GM18511 (cell line): ENCODE measurements at regions not wholly inside any gene's neighbourhood (a gene's known extent, or its start where the extent isn't known, plus 50 kb on each side); places are given as distances from the start of the nearest gene placed in this dataset.
"Not testable (repeated sequence)": the region's sequence is repeated elsewhere in the genome, so short reads cannot be mapped to it uniquely, and the experiment has no call there.

Experiments used
- ATAC-seq: cut with Tn5 transposase; IDR thresholded peaks from one replicate; pipeline ENCODE4 v1.9.1; 2021; ENCODE audit warnings: mild to moderate bottlenecking, moderate library complexity; ENCODE audit not compliant: unreplicated experiment

GRCh38 chr4:49226216-49226866 is 240.3 kb downstream of the CWH43 start:
- ATAC-seq = not testable (repeated sequence)

GRCh38 chr4:49227941-49228340 is 241.9 kb downstream of the CWH43 start:
- ATAC-seq = not testable (repeated sequence)

GRCh38 chr4:49229243-49229642 is 243.2 kb downstream of the CWH43 start:
- not testable (repeated sequence) for ATAC-seq

DNA sequence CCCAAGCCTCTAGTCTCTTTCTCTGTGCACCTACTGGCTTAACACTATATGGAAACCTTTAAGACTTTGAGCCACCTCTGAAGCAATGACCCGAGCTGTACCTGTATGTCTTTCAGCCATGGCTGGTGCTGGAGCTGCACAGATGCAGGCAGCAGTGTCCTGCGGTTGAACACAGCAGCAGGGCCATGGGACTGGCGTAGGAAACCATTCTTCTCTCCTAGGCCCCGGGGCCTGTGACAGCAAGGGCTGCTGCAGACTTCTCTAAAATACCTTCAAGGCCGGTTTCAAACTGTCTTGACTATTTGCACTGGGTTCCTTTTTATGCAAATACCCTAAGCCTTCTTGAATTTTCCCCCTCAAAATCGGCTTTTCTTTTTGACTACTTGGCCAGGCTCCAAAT is 243.6 kb downstream of the CWH43 start:
- not testable (repeated sequence) for ATAC-seq

GRCh38 chr4:49233346-49233745 is 247.3 kb downstream of the CWH43 start:
- ATAC-seq = not testable (repeated sequence)

GRCh38 chr4:49233749-49234148 is 247.7 kb downstream of the CWH43 start:
- ATAC-seq = not testable (repeated sequence)

DNA sequence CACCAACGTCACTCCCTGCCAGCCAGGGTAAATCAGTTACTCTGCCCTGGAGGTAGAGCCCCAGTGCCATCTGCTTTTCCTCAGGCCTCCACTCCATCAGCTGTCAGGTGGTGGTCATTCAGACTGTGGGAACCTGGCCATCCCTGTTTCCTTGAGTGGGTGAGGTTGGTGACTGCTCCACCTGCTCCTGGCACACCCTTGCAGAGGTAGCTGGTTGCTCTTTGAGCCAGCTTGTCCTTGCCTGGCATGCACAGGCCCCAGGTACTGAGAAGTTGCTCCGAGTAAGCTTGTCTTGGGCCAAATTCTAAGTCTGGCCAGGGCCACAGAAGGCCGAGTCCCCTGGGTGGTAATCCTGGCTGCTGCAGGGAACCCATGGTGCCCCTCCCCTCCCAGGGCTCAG is 248.3 kb downstream of the CWH43 start:
- ATAC-seq = not testable (repeated sequence)

GRCh38 chr4:49235413-49236160 is 249.5 kb downstream of the CWH43 start:
- not testable (repeated sequence) for ATAC-seq

DNA sequence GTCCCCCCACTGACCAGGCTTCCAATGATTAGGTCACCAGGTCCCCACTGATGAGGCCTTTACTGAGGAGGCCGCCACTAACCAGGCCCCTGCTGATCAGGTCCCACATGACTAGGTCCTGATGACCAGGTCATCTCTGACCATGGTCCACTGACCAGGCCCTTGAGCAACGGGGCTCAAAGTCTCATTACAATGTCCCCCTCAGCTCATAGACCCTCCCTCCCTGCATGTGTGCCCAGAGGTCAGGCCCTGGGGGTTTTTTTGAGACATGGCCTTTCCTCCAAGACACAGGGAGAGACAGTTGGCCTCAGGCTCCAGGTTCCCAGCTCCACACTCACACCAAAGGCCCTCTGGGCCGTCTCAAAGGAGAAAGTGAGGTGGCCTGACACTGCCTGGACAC is 250.4 kb downstream of the CWH43 start:
- not testable (repeated sequence) for ATAC-seq

GRCh38 chr4:49241295-49241694 is 255.2 kb downstream of the CWH43 start:
- not testable (repeated sequence) for ATAC-seq

- not testable (repeated sequence) for ATAC-seq
These were observed 276.7 kb downstream of the CWH43 start for GRCh38 chr4:49262786-49263185.

GRCh38 chr4:49270435-49270834 is 284.4 kb downstream of the CWH43 start:
- ATAC-seq = not testable (repeated sequence)

GRCh38 chr4:49270912-49271311 is 284.8 kb downstream of the CWH43 start:
- ATAC-seq = not testable (repeated sequence)

DNA sequence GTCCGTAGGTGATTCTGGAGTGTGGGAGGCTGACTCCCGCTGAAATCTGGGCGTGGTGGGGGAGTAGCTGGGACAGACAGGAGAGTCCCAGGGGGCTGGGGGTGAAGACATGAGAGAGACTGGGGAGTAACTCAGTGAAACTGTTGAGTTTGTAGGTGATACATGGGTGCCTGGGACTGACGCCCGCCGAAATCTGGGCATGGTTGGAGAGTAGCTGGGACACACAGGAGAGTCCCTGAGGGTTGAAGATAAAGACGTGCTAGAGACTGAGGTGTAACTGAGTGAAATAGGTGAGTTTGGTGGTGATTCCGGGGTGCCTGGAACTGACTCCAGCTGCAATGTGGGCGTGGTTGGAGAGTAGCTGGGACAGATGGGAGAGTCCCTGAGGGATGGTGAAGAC is 299.8 kb downstream of the CWH43 start:
- not testable (repeated sequence) for ATAC-seq

- ATAC-seq = not testable (repeated sequence)
These were observed 301.1 kb downstream of the CWH43 start for GRCh38 chr4:49286926-49287745.

DNA sequence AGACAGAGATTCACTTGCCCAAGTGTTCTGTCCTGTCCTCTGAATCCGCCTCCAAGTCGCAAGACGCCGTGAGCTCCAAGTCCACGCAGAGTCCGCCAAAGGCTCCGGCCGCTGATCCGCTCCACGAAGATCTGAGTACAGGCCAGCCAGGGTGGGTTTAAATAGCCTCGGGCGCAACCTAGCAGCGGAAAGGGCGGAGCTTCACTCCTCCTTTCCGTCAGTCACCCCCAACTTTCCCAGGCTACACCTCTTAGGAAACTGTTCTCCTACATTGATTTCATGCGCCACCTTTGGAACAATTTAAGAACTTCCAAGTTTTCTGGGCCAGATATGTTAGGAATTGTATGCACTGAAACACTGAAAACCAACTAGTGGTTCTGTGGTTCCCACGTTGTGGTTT is 301.8 kb downstream of the CWH43 start:
- ATAC-seq = not testable (repeated sequence)

GRCh38 chr4:49288796-49289195 is 302.7 kb downstream of the CWH43 start:
- ATAC-seq = not testable (repeated sequence)

DNA sequence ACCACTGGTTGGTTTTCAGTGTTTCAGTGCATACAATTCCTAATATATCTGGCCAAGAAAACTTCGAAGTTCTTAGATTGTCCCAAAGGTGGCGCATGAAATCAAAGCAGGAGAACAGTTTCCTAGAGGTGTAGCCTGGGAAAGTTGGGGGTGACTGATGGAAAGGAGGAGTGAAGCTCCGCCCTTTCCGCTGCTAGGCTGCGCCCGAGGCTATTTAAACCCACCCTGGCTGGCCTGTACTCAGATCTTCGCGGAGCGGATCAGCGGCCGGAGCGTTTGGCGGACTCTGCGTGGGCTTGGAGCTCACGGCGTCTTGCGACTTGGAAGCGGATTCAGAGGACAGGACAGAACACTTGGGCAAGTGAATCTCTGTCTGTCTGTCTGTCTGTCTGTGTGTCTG is 328.7 kb downstream of the CWH43 start:
- ATAC-seq = not testable (repeated sequence)

- not testable (repeated sequence) for ATAC-seq
These were observed 334.8 kb downstream of the CWH43 start for GRCh38 chr4:49320725-49321410.

DNA sequence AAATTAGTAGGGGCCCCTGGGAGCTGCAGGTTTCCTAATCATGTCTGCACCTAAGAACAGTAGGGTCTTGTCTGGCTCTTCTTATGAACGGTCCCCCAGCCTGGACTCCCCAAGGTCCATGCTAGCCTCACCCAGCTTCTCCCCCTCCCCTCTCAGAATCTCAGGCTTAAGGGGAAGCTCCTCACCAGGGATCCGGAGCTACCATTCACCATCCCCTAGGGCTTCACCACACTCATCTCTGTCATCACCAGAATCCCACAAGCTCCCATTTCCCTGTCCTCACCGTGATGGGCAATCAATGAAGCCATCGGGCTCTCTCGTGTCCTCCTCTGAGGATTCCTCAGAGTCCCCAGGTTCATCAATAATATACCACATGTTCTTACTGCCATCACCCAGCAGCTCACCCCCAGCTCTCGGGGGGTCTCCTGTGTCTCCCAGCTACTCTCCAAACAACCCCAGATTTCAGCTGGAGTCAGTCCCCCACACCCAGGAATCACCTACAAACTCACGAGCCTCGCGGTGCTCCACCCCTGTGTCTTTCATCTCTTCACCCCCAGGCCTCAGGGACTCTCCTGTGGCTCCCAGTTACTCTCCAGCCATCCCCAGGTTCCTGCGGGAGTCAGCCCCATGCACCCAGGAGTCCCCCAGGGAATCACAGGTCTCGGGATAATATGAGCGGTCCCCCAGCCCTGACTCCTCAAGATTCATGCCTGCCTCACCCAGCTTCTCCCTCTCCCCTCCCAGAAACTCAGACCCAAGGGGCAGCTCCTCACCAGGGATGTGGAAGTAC is 335.6 kb downstream of the CWH43 start:
- not testable (repeated sequence) for ATAC-seq
